Activated CD8-positive, alpha-beta memory T cell treated with anti-CD3 and anti-CD28 coated beads for 36 hours (primary cell): ENCODE measurements at regions not wholly inside any gene's neighbourhood (a gene's known extent, or its start where the extent isn't known, plus 50 kb on each side); places are given as distances from the start of the nearest gene placed in this dataset.

Experiments
- CTCF ChIA-PET: fragments of 350-600 bp; sonication (Branson Sonifier 250); formaldehyde crosslinking; loops from one replicate; lab custom pipeline; 2021; ENCODE audit warnings: antibody characterized with exemption; lab: Charles Lee
- POLR2A ChIA-PET: fragments of 350-600 bp; sonication (Branson Sonifier 250); formaldehyde crosslinking; loops from one replicate; lab custom pipeline; 2021; ENCODE audit warnings: antibody characterized with exemption; lab: Charles Lee

DNA sequence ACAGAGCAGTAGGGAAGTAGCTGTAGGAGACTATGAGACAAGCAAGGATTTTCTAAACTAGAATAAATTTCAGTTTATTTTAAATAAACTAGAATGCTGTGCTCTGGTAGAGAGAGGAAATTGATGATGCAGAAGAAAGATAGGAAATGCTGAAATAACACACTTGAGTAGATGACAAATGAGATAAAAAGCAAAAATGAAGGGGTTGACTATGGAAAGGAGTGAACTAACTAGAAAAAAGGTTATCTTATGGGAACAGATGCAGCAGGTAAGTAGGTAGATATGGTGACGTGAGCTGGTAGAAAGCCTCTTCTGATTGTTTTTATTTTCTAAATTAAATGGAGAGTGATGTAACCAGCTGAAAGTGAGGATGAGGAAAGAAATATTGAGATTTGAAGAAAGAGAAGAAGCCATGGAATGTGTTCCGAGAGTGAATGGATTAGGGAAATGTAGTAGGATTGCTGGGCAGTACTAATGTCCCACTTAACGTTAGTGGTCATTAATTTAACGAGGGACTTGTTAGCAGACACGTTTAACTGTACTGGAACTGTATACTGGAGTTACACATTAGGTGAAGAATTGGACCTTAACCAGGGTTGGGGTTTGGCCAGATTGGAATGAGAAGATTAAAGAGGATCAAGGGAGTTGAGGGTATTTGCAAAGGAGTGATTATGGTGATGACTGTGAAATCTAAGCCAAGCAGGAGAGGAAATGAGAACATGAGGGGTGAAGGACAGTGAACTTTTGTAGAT, 196.5 kb downstream of the TANC2 start:
- CTCF ChIA-PET: no interaction called here
- POLR2A ChIA-PET: no interaction called here

DNA sequence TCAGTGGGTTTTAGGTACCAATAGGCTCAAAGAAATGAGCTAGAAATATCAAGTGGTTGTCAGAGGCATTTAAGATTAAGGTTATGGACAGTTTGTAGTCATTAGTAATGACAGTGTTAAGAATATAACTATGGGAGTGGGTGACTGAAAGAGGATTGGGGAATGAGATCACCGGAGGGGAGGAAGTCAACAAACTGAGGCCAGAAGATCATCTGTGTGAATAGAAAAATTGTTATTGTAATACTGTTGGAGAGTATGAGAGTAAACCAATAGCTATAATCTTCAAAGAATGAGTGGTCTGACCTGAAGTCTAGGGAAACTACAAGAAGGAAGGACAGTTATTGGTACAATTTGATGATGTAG, 197.1 kb downstream of the TANC2 start:
- ChIA-PET POLR2A (no interaction called here), CTCF (interaction anchor here (0.6 kb wide), 1 partner anchor 305 kb away, joined by 3 read pairs; no protein-coding TSS in a partner anchor)

DNA sequence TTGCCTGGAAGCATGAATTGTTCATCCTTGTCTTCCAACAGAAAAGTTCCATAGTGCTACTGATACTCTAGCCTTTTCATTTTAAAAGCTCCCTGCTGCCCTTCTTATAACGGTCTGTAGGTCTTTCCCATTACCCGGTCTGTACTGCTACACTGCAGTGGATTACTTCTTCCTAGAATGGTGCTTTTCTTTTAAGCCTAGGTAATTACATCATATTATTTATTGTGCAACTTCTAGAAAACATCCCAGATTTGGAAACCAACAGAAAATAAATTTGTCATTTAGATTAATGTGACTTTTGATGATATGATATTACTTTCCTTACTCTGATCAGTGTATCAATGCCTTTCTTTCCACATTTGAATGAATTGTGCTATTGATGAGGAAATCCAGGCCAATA, 199.4 kb downstream of the TANC2 start:
- ChIA-PET POLR2A (no interaction called here), CTCF (no interaction called here)

DNA sequence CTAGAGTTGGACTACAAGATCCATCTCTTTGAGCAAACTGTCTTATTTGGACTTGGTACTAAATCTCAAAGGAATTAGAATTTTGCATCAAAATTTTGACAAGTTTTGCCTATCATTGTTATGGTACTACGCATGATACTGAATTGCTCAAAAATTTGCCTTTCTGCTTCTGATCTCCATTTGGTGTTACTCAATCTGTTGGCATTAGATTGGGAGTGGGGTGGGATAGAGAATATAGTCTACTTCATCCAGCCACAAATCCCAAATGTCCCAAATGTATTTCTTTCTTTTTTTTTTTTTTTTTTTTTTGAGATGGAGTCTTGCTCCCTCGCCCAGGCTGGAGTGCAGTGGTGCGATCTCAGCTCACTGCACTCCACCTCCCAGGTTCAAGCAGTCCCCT, 204.8 kb downstream of the TANC2 start:
- CTCF ChIA-PET: interaction anchor here (0.6 kb wide), 1 partner anchor 33 kb away, joined by 4 read pairs; no protein-coding TSS in a partner anchor
- POLR2A ChIA-PET: no interaction called here

DNA sequence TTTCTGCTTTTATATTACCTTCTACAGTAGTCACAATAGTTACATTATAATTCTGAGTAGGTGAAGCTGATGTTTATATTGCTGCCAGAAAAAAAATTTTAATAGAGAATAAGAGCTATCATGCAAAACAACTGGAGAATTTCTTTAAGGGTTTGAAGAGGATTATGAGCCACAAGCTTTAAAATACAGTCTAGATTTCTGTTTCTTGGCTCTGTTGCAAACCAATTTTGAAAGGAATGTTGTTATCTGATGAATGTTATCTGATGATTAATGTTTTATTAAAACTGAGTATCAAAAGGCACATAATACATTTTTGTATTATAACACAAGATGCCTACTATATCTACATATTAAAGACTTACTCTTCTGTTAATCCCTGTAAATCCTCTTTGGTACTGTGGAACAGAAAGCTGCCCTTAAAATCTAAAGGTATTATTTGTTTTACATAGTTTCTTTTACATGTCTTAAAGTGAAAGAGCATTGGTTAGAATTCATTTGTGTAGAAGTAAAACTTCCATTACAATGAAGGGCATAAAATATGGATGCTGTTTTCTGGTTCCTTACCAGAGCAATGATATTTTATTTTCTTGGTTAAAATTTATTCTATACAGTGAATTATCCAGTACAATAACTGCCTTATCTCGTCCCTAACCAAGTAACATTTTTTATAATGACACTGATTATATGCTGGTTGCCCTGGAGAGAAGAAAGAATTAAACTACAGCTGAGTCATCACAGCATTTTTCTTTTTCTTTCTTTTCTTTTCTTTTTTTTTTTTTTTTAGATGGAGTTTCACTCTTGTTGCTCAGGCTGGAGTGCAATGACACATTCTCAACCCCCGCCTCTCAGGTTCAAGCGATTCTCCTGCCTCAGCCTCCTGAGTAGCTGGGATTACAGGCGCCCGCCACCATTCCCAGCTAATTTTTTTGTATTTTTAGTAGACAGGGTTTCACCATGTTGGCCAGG, 205.7 kb downstream of the TANC2 start:
- CTCF ChIA-PET: interaction anchor here (0.6 to 0.9 kb wide), 3 partner anchors 16 to 1949 kb away, joined by 3 to 6 read pairs (median 4); no protein-coding TSS in a partner anchor
- POLR2A ChIA-PET: no interaction called here

DNA sequence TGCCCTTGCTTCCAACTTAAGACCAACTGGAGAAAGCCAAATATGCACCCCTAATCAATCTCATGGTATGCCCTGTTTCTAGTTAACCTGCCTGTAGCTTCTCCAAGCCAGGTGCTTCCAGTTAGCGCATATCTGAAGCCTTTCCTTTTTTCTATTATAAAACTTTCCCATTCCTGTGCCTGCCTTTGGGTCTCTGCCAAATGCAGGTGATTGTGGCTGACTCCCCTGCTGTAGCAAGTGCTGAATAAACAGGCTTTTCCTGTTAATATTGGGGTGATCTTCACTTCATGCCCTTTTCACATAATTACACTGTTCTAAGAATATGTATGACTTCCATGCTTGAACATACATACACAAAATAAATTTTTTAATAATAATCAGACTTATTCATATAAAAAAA, 207.4 kb downstream of the TANC2 start:
- POLR2A ChIA-PET: no interaction called here
- CTCF ChIA-PET: no interaction called here

DNA sequence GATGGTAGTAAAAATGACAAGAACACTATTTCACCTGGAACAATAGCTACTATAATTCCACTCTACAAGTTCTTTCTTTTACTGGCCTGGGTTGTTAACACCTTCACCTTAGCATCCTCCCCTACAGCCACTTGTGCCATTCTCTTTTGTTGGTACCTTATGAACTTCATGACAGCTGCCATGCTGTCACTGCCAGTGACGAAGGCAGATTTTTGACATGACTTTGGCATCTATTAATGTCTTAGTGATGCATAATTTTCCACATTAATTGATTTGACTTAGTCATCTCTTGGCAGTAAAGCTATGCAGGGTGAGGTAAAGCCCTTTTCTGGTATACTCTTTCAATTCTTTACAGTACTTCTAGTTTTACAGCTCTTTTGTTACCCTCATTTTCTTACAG, 207.9 kb downstream of the TANC2 start:
- POLR2A ChIA-PET: no interaction called here

DNA sequence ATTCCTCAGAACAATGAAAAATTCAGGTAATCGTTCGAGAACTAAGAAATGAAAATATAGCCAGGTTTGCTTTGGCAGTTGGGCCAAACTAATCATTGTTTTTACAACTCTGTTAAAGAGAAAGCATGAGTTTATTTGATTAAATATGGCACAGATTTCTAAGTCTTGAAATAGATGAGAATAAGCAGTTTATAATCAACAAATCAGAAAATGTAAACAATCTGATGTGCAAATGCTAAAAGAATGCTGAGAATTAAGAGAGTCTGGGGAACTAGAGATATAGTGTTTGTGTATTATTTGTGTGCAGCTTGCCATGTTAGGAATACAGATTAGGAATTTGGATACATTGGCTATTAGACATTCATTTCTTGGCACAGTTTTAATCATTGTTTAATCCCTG, 212.5 kb downstream of the TANC2 start:
- ChIA-PET CTCF (no interaction called here), POLR2A (no interaction called here)

More for the DNA sequence above, 207.9 kb downstream of the TANC2 start:
- CTCF ChIA-PET: no interaction called here

DNA sequence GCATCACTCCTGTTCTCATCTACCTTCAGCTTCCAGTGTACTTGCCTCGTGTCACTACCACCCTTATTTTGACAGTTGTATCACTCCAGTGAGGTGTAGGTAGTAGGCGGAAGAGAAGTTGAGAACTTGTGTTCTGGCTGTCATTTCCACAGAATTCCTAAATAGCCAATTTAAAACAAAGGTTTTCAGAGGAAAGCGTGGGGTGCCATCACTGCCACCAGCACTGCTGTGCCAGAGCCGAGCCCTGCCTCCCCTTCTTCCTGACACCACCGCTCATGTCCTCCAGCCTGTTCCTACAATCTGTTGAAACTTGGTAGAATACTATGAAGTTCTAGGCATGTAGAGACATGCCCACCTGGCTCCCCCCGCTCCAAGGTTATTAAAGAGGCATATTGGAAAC, 215.8 kb downstream of the TANC2 start:
- POLR2A ChIA-PET: no interaction called here
- CTCF ChIA-PET: no interaction called here

DNA sequence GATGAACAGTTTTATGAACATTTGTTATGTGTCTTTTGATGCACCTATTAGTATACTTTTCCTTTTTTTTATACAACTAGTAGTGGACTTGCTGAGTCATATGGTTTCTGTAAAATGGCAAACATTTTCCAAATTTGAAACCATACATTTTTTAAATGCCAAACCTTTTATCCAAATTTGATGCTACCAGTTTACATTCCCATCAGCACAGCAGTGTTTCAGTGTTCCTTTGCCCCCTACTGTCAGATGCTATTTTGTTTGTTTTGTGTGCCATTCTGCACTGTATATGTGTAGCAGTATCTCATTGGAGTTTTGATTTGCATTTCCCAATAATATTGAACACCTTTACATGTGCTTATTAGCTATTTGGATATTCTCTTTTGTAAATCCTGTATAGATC, 219.4 kb downstream of the TANC2 start:
- ChIA-PET CTCF (no interaction called here), POLR2A (no interaction called here)

DNA sequence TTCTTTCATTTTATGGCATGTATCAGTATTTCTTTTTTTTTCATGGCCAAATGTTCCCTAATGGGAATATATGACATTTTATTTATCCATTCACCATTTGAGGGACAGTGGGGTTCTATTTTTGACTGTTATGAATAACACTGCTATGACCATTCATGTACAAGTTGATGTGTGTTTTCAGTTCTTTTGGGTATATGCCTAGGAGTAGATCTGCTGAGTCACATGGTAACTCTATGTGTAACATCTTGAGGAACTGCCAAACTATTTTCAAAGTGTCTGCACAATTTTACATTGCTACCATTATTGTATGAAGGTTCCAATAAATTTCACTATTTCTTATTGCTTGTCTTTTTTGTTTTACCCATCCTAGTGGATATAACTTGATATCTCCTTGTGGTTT, 223.0 kb downstream of the TANC2 start:
- ChIA-PET CTCF (no interaction called here), POLR2A (interaction anchor here (0.7 kb wide), 1 partner anchor 497 kb away, joined by 6 read pairs; no protein-coding TSS in a partner anchor)

DNA sequence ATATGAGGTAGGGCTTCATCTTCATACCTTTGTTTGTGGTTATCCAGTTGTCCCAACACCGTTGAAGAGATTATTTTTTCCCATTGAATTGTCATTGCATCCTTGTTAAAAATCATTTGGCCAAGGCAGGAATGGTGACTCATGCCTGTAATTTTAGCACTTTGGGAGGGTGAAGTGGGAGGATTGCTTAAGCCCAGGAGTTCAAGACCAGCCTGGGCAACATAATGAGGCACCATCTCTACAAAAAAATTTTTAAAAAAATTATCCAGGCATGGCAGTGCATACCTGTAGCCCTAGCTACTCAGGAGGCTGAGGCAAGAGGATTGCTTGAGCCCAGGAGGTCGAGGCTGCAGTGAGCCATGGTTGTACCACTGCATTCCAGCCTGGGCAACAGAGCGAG, 223.9 kb downstream of the TANC2 start:
- POLR2A ChIA-PET: no interaction called here

DNA sequence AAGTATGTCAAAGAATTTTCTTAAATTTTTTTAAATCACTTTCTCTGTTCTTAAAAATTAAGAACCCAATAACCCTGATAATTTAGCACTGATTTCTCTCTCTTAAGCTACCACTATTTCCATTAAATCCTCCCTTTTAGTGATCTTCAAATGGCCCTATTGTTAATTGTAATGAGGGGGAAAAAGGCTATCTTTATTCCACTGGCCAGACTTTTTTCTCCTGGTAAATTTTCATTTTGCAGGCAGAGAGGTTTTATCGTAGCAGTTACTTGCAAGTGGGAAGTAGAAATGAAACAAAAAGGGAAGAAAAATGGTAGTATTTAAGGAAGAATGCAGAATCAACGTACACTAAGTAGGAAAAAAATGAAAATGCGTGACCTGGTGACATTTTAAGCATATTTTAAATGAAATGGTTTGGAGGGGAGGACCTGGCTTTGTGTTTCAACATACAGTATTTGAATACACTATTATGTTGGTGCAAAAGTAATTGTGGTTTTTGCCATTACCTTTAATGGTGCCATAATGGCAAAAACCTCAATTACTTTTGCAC, 224.9 kb downstream of the TANC2 start:
- POLR2A ChIA-PET: no interaction called here
- CTCF ChIA-PET: no interaction called here

More for the DNA sequence above, 223.9 kb downstream of the TANC2 start:
- CTCF ChIA-PET: no interaction called here

DNA sequence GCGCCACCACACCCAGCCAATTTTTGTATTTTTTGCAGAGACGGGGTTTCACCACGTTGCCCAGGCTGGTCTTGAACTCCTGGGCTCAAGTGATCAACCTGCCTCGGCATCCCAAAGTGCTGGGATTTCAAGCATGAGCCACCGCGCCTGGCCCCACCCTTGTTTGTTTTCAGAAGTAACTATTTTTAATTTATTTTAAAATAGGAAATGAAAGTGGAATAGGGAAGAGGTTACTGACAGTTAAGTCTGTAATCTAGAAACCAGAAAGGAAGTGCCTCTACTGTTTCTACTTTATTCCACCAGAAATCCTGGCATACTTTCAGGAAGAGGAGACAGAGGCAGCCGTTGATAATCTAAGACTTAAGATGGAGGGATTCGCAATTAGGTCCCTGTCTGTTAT, 225.6 kb downstream of the TANC2 start:
- POLR2A ChIA-PET: no interaction called here
- CTCF ChIA-PET: no interaction called here

DNA sequence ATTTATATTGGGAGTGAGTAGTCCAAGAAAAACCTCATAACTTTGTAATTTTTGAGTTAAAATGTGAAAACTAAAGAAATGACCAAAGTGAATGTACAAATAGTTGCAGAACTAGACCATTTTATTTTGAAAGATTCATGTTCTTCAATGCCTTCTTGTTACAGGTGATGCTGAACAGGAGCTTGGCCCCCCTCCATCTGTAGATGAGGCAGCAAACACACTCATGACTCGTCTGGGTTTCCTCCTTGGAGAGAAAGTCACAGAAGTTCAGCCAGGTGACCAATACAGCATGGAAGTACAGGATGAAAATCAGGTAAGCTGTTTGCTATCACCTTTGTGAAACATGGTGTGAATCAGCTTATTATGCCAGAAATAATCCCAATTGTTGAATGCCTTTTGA, 227.8 kb downstream of the TANC2 start:
- ChIA-PET POLR2A (no interaction called here), CTCF (no interaction called here)

DNA sequence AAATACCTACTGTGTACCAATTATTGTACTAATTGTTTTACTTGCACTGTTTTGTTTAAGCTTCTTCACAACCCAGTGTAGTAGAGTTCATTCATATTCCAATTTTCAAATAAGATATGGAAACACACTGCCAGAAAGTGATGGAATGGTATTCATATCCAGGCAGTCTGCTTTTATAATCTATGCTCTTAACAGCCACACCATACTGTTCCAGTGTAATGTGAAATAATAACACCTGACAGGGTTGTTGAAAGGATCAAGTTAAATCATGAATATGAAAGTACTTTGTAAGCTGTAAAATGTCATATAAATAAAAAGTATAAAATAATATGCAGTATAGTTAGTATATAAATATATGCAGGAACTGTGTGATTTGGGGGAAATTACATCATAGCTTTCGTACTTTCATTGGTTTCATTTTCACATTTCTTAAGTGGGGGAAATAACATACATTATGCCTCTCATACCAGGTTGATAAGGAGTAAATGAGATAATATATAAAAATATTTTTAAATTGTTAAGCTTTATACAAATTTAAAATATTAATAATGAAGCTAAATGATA, 230.8 kb downstream of the TANC2 start:
- CTCF ChIA-PET: interaction anchor here (0.8 kb wide), 1 partner anchor 210 kb away, joined by 3 read pairs; no protein-coding TSS in a partner anchor
- POLR2A ChIA-PET: no interaction called here

DNA sequence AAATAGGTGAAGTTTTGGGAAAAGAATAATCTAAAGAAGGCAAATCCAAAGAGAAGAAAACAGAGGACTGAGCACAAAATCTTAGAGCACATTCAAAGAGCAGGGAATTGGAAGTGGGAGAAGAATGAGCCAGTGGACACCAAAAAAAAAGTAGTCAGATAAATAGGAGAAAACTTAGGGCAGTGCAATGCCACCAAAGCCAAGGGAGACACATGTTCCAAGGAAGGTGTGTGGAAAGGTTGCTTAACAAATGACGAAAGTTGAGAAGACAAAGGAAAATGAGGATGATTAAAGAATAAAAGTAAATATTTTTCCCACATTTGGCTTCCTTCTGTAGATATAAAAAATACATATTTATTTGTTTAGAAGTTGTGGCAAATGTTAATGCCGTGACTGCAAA, 237.6 kb downstream of the TANC2 start:
- CTCF ChIA-PET: no interaction called here
- POLR2A ChIA-PET: no interaction called here

DNA sequence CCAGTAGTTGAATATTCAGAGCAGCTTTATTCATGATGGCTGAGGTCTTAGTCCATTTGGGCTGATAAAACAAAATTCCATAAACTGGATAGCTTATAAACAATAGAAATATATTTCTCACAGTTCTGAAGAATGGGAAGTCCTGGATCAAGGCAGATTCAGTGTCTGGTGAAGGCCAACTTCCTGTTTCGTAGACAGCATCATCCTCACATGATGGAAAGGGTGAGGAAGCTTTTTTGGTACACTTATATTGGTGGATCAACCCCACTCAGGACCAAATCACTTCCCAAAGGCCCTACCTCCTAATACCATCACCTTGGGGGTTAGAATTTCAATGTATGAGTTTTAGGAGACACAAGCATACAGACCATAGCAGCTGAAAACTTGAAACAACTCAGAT, 224.2 kb downstream of the CYB561 start:
- POLR2A ChIA-PET: no interaction called here
- CTCF ChIA-PET: interaction anchor here (1.0 kb wide), 1 partner anchor 189 kb away, joined by 3 read pairs; no protein-coding TSS in a partner anchor

DNA sequence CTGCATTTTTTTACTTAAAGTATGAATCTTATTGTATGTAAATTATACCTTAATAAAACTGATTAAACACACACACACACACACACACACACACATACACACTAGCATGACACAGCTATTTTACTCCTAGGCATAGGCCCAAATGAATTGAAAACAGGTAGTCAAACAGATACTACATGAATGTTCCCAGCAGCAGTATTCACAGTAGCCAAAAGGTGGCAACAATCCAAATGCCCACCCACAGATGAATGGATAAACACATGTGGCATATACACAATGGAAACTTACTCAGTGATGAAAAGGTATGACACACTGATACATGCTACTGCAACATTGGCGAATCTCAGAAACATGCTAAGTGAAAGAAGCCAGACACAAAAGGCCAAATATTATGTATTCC, 223.5 kb downstream of the CYB561 start:
- POLR2A ChIA-PET: no interaction called here
- CTCF ChIA-PET: no interaction called here
